H1 (cell line): ENCODE measurements at regions not wholly inside any gene's neighbourhood (a gene's known extent, or its start where the extent isn't known, plus 50 kb on each side); places are given as distances from the start of the nearest gene placed in this dataset.

ENCODE experiments used
- CTCF ChIA-PET: fragments of 300-600 bp; sonication (Branson Sonifier 250); formaldehyde crosslinking; loops from one replicate; lab custom pipeline; 2021; ENCODE audit not compliant: partially characterized antibody; lab: Charles Lee
- POLR2A ChIA-PET: fragments of 300-600 bp; sonication (Branson Sonifier 250); formaldehyde crosslinking; loops from one replicate; lab custom pipeline; 2021; ENCODE audit warnings: inconsistent platforms; ENCODE audit not compliant: partially characterized antibody; lab: Charles Lee
- DNase-seq, 2 experiments: peaks; one replicate each; pipeline versions ENCODE4 v3.0.0 to v3.0.0-alpha.2; 2010 to 2022; ENCODE audit warnings: low spot score in 2 of 2, low read depth in 1 of 2, mixed read lengths in 1 of 2
- FAIRE-seq: peaks from 2 replicates; lab custom pipeline; 2011; peaks lifted over from hg19 to GRCh38; lab: Jason Lieb, UNC
- H2AFZ ChIP-seq: 2 replicates; pipeline ENCODE4 v1.8.1; 2012; ENCODE audit warnings: low read length, inconsistent platforms
- H2AK5ac ChIP-seq: 2 replicates; pipeline ENCODE4 v1.6.1; 2013; ENCODE audit warnings: low read depth, low read length
- H2BK120ac ChIP-seq: replicated peaks from 2 replicates; pipeline ENCODE3; 2013; ENCODE audit warnings: low read depth, low read length, inconsistent platforms
- H2BK12ac ChIP-seq: 2 replicates; pipeline ENCODE4 v1.6.1; 2013; ENCODE audit warnings: low read depth, low read length
- H2BK15ac ChIP-seq: 2 replicates; pipeline ENCODE4 v1.6.1; 2013; ENCODE audit warnings: low read length
- H2BK20ac ChIP-seq: 2 replicates; pipeline ENCODE4 v1.6.1; 2013; ENCODE audit warnings: low read length
- H2BK5ac ChIP-seq: 2 replicates; pipeline ENCODE4 v1.6.1; 2013; ENCODE audit warnings: low read depth, low read length
- H3K14ac ChIP-seq: 2 replicates; pipeline ENCODE4 v1.6.1; 2013; ENCODE audit warnings: inconsistent platforms; ENCODE audit not compliant: insufficient read length
- H3K18ac ChIP-seq: 2 replicates; pipeline ENCODE4 v1.6.1; 2013; ENCODE audit warnings: low read length; ENCODE audit errors: extremely low read depth
- H3K23ac ChIP-seq: 2 replicates; pipeline ENCODE4 v1.6.1; 2013; ENCODE audit warnings: inconsistent platforms; ENCODE audit not compliant: insufficient read length
- H3K23me2 ChIP-seq: 2 replicates; pipeline ENCODE4 v1.6.1; 2013; ENCODE audit warnings: low read depth, low read length
- H3K27ac ChIP-seq: 2 replicates; pipeline ENCODE4 v1.6.1; 2011; ENCODE audit warnings: low read depth, low read length, inconsistent platforms
- H3K27me3 ChIP-seq, 4 experiments: replicated peaks in 1 of 4; 1 replicate in 1 of 4; 2 replicates in 3 of 4; pipeline versions ENCODE4 v1.6.1 to v1.8.1; 2011 to 2013; ENCODE audit warnings: low read length in 3 of 4, mild to moderate bottlenecking in 3 of 4, inconsistent platforms in 2 of 4, mixed read lengths in 2 of 4, moderate library complexity in 1 of 4; ENCODE audit not compliant: control insufficient read depth in 3 of 4, insufficient read depth in 3 of 4; ENCODE audit errors: extremely low read depth in 1 of 4
- H3K36me3 ChIP-seq, 4 experiments: 2 replicates each; pipeline versions ENCODE4 v1.6.1 to v1.8.1; 2011 to 2013; ENCODE audit warnings: mild to moderate bottlenecking in 4 of 4, low read length in 3 of 4, moderate library complexity in 2 of 4, control low read depth in 1 of 4, inconsistent platforms in 1 of 4; ENCODE audit not compliant: insufficient read depth in 4 of 4, control insufficient read depth in 2 of 4
- H3K4ac ChIP-seq: replicated peaks from 2 replicates; pipeline ENCODE3; 2013; ENCODE audit warnings: low read length, low read depth, mixed read lengths, inconsistent platforms; ENCODE audit not compliant: insufficient read length
- H3K4me1 ChIP-seq, 4 experiments: replicated peaks in 1 of 4; 1 replicate in 1 of 4; 2 replicates in 3 of 4; pipeline versions ENCODE4 v1.6.1 to v1.8.1; 2011 to 2013; ENCODE audit warnings: low read length in 3 of 4, inconsistent platforms in 2 of 4, mixed read lengths in 1 of 4; ENCODE audit not compliant: insufficient read depth in 4 of 4, control insufficient read depth in 3 of 4
- H3K4me2 ChIP-seq, 2 experiments: 2 replicates each; pipeline versions ENCODE4 v1.6.1 to v1.8.1; 2011 to 2013; ENCODE audit warnings: low read depth in 2 of 2, low read length in 2 of 2, control low read depth in 1 of 2, inconsistent platforms in 1 of 2, mild to moderate bottlenecking in 1 of 2; ENCODE audit not compliant: insufficient read depth in 1 of 2
- H3K4me3 ChIP-seq, 4 experiments: fragments of 200-600, 300-600 bp in 1 of 4; sonication (generic), shearing (Covaris generic), sonication (Bioruptor Twin) in 1 of 4; 2 replicates each; pipeline versions ENCODE4 v1.5.1 to v1.8.1; 2011 to 2016; ENCODE audit warnings: low read length in 4 of 4, low read depth in 3 of 4, control low read depth in 2 of 4, inconsistent platforms in 2 of 4, mild to moderate bottlenecking in 2 of 4, mixed read lengths in 1 of 4, moderate library complexity in 1 of 4; ENCODE audit not compliant: insufficient read depth in 2 of 4; ENCODE audit errors: extremely low read depth in 1 of 4
- H3K56ac ChIP-seq: replicated peaks from 2 replicates; pipeline ENCODE3; 2013; ENCODE audit warnings: low read depth, mild to moderate bottlenecking, mixed read lengths, low read length, inconsistent platforms; ENCODE audit not compliant: insufficient read length
- H3K79me1 ChIP-seq: 2 replicates; pipeline ENCODE4 v1.6.1; 2013; ENCODE audit warnings: low read depth, low read length, control low read depth
- H3K79me2 ChIP-seq, 2 experiments: 2 replicates each; pipeline versions ENCODE4 v1.6.1 to v1.8.1; 2012 to 2013; ENCODE audit warnings: low read length in 2 of 2, mild to moderate bottlenecking in 2 of 2, inconsistent platforms in 1 of 2; ENCODE audit not compliant: insufficient read depth in 2 of 2, control insufficient read depth in 1 of 2
- H3K9ac ChIP-seq, 4 experiments: replicated peaks in 1 of 4; 1 replicate in 1 of 4; 2 replicates in 3 of 4; pipeline versions ENCODE4 v1.6.1 to v1.8.1; 2011 to 2013; ENCODE audit warnings: low read depth in 3 of 4, low read length in 3 of 4, control low read depth in 2 of 4, mild to moderate bottlenecking in 2 of 4, moderate library complexity in 2 of 4, inconsistent platforms in 1 of 4; ENCODE audit errors: extremely low read depth in 1 of 4
- H3K9me3 ChIP-seq, 2 experiments: 2 replicates each; pipeline versions ENCODE4 v1.6.1 to v1.8.1; 2012 to 2013; ENCODE audit warnings: mild to moderate bottlenecking in 2 of 2, moderate library complexity in 2 of 2, control low read depth in 1 of 2, inconsistent platforms in 1 of 2, low read depth in 1 of 2, low read length in 1 of 2, mixed read lengths in 1 of 2; ENCODE audit not compliant: insufficient read depth in 2 of 2
- H4K20me1 ChIP-seq, 2 experiments: replicated peaks in 1 of 2; 2 replicates each; pipeline versions ENCODE3 to v1.8.1; 2011 to 2013; ENCODE audit warnings: inconsistent platforms in 2 of 2, low read length in 2 of 2, mild to moderate bottlenecking in 1 of 2; ENCODE audit not compliant: insufficient read depth in 2 of 2, control insufficient read depth in 1 of 2
- H4K5ac ChIP-seq: 2 replicates; pipeline ENCODE4 v1.6.1; 2013; ENCODE audit warnings: low read length, low read depth, mixed read lengths, inconsistent platforms; ENCODE audit not compliant: insufficient read length
- H4K8ac ChIP-seq: 2 replicates; pipeline ENCODE4 v1.8.0; 2013; ENCODE audit warnings: mild to moderate bottlenecking, moderate library complexity, low read length, inconsistent platforms; ENCODE audit not compliant: insufficient read depth; ENCODE audit errors: extremely low read depth
- H4K91ac ChIP-seq: replicated peaks from 2 replicates; pipeline ENCODE3; 2013; ENCODE audit warnings: low read length, mixed read lengths, inconsistent platforms; ENCODE audit not compliant: insufficient read length
- BACH1 ChIP-seq: IDR thresholded peaks from 2 replicates; pipeline ENCODE4 v1.6.1; 2012; ENCODE audit warnings: low read length, improper control_type of control experiment
- BRCA1 ChIP-seq: IDR thresholded peaks from 2 replicates; pipeline ENCODE4 v1.6.1; 2012; ENCODE audit warnings: low read depth, low read length, improper control_type of control experiment
- CHD1 ChIP-seq: IDR thresholded peaks from 2 replicates; pipeline ENCODE4 v1.6.1; 2012; ENCODE audit warnings: low read depth, low read length, improper control_type of control experiment
- E2F6 ChIP-seq: IDR thresholded peaks from 2 replicates; pipeline ENCODE4 v1.6.1; 2012; ENCODE audit warnings: inconsistent platforms
- EP300 ChIP-seq, 2 experiments: IDR thresholded peaks; 1 replicate in 1 of 2; 2 replicates in 1 of 2; pipeline ENCODE4 v1.6.1; 2011 to 2012; ENCODE audit warnings: low read depth in 2 of 2, low read length in 2 of 2, mild to moderate bottlenecking in 2 of 2, borderline replicate concordance in 1 of 2, inconsistent platforms in 1 of 2, moderate library complexity in 1 of 2
- KDM5A ChIP-seq: fragments of 200-600 bp; IDR thresholded peaks from 2 replicates; pipeline ENCODE4 v1.7.1; 2012; ENCODE audit warnings: mild to moderate bottlenecking, low read length, inconsistent platforms, mixed read lengths
- PHF8 ChIP-seq: fragments of 200-600 bp; sonication (generic); conservative IDR thresholded peaks from 2 replicates; pipeline ENCODE4 v1.7.1; 2012; ENCODE audit warnings: low read depth, mild to moderate bottlenecking, inconsistent platforms, low read length, moderate library complexity
- POLR2AphosphoS5 ChIP-seq: IDR thresholded peaks from 2 replicates; pipeline ENCODE4 v1.6.1; 2011; ENCODE audit warnings: low read depth, low read length
- RBBP5 ChIP-seq: IDR thresholded peaks from 2 replicates; pipeline ENCODE4 v1.7.1; 2012; ENCODE audit warnings: low read depth, mild to moderate bottlenecking, inconsistent platforms, low read length, moderate library complexity, borderline replicate concordance
- SIN3A ChIP-seq, 2 experiments: IDR thresholded peaks in 1 of 2; conservative IDR thresholded peaks in 1 of 2; 2 replicates each; pipeline ENCODE4 v1.6.1; 2011 to 2012; ENCODE audit warnings: low read length in 2 of 2, improper control_type of control experiment in 1 of 2, low read depth in 1 of 2, mild to moderate bottlenecking in 1 of 2
- WGBS, 2 experiments: shearing (Covaris generic) in 1 of 2; methylation state at CpG; one replicate each; pipeline versions ENCODE4 v1.1.6 to v1.1.7; 2013 to 2015; ENCODE audit warnings: low lambda C conversion rate in 2 of 2, mixed read lengths in 2 of 2, inconsistent platforms in 1 of 2, low coverage in 1 of 2, missing lambda C conversion rate in 1 of 2; ENCODE audit not compliant: insufficient replicate concordance in 2 of 2, insufficient coverage in 1 of 2, insufficient read length in 1 of 2; ENCODE audit errors: extremely low coverage in 1 of 2, missing lambda C conversion rate in 1 of 2; 5-methylcytosine and 5-hydroxymethylcytosine counted together

GRCh38 chrX:39842281-39842973 lies 255.3 kb downstream of the BCOR start:
- WGBS, 2 experiments, result 89% methylated on average over 10 of the region's 10 CpGs; no CpG with 5 or more reads in 1 of the 2 experiments
- CTCF ChIA-PET, result interaction anchor here (4.7 kb wide), 1 partner anchor 13 kb away, joined by 28 read pairs; no protein-coding TSS in a partner anchor
- TF ChIP-seq EP300 (IDR thresholded peaks at IDR 0.05; ENCODE audit: borderline replicate concordance in 1 of 2, low read depth in 2 of 2, low read length in 2 of 2) (no peak), BRCA1 (no peak), SIN3A (conservative IDR thresholded peaks at IDR 0.05 in 1 of 2, IDR thresholded peaks at IDR 0.05 in 1 of 2; ENCODE audit: low read depth in 1 of 2, low read length in 2 of 2) (no peak), CHD1 (no peak), RBBP5 (no peak), POLR2AphosphoS5 (no peak), KDM5A (no peak), BACH1 (no peak), PHF8 (no peak), E2F6 (no peak)

More at GRCh38 chrX:39842281-39842973, 255.3 kb downstream of the BCOR start:
- H2BK15ac ChIP-seq, result no peak overlapping the region
- no peak overlapping the region for H2BK5ac ChIP-seq
- H3K9me3 ChIP-seq, result no peaks in the 10 kb centered on the region
- H3K56ac ChIP-seq, result no peak overlapping the region
- no peaks in the 10 kb centered on the region for H4K20me1 ChIP-seq
- H3K36me3 ChIP-seq, result no peaks in the 10 kb centered on the region; a peak in 1 of 8 replicates
- H3K27ac ChIP-seq, result no peak overlapping the region
- H2AK5ac ChIP-seq, result no peak overlapping the region
- no peak overlapping the region for H3K4me2 ChIP-seq
- no peak overlapping the region; the same call in 1 of the 2 replicates for H3K18ac ChIP-seq
- H3K23ac ChIP-seq, result no peak overlapping the region
- H3K9ac ChIP-seq, result no peak overlapping the region
- peaks cover 0 to 7% (median 5%) of the 10 kb centered on the region in 4 experiments; a peak in 3 of 7 replicates for H3K4me1 ChIP-seq
- no peaks in the 10 kb centered on the region for H3K23me2 ChIP-seq
- H3K14ac ChIP-seq, result no peak overlapping the region
- H4K91ac ChIP-seq, result no peak overlapping the region
- no peaks in the 10 kb centered on the region for H3K79me2 ChIP-seq
- no peak for FAIRE-seq
- no peaks in the 10 kb centered on the region for H3K79me1 ChIP-seq
- H3K27me3 ChIP-seq, result 0 out of 7 replicates have a peak, but pooled peaks cover 0 to 2% (median 0%) of the 10 kb centered on the region in 4 experiments
- POLR2A ChIA-PET, result interaction anchor here (1.3 kb wide), 1 partner anchor 11 kb away, joined by 4 read pairs; no protein-coding TSS in a partner anchor
- H2AFZ ChIP-seq, result no peak overlapping the region
- no peak overlapping the region for H2BK12ac ChIP-seq
- H4K5ac ChIP-seq, result no peak overlapping the region
- H3K4ac ChIP-seq, result no peak overlapping the region
- H2BK120ac ChIP-seq, result no peak overlapping the region
- no peak overlapping the region for H2BK20ac ChIP-seq
- no peak for DNase-seq
- H4K8ac ChIP-seq, result no peak overlapping the region
- H3K4me3 ChIP-seq, result no peak overlapping the region
